Vagina (tissue), 2 donors: ENCODE measurements at regions not wholly inside any gene's neighbourhood (a gene's known extent, or its start where the extent isn't known, plus 50 kb on each side); places are given as distances from the start of the nearest gene placed in this dataset.

Source experiments
- DNase-seq, 2 donors: peaks; one replicate each; pipeline ENCODE4 v3.0.0-alpha.2; 2017; ENCODE audit errors: extremely low spot score in 2 of 2
- H3K27ac ChIP-seq: fragments of 200-600 bp; sonication (generic); one replicate; pipeline ENCODE4 v1.5.1; 2019
- H3K27me3 ChIP-seq: fragments of 200-600 bp; sonication (generic); one replicate; pipeline ENCODE4 v1.5.1; 2019
- H3K36me3 ChIP-seq, 2 donors: fragments of 200-600 bp; sonication (generic); one replicate each; pipeline ENCODE4 v1.5.1; 2017 to 2019
- H3K4me1 ChIP-seq: fragments of 200-600 bp; sonication (generic); one replicate; pipeline ENCODE4 v1.5.1; 2019
- H3K4me3 ChIP-seq, 2 donors: fragments of 200-600 bp; sonication (generic); 1 replicate in 1 of 2; 2 replicates in 1 of 2; pipeline ENCODE4 v1.5.1; 2016 to 2019
- H3K9me3 ChIP-seq: fragments of 200-600 bp; sonication (generic); one replicate; pipeline ENCODE4 v1.5.1; 2019
- CTCF ChIP-seq, 3 experiments: fragments of 450-650 bp in 2 of 3; fragments of 200-600 bp in 1 of 3; sonication (generic) in 1 of 3; IDR thresholded peaks; one replicate each; pipeline ENCODE4 v1.5.1; 2017 to 2019; ENCODE audit warnings: antibody characterized with exemption in 3 of 3, mild to moderate bottlenecking in 2 of 3, moderate library complexity in 2 of 3
- POLR2A ChIP-seq, 2 donors: fragments of 450-650 bp; IDR thresholded peaks; one replicate each; pipeline ENCODE4 v1.6.1; 2017; ENCODE audit warnings: antibody characterized with exemption in 2 of 2, mild to moderate bottlenecking in 2 of 2, moderate library complexity in 2 of 2
- POLR2AphosphoS5 ChIP-seq, 2 donors: sonication (generic); formaldehyde crosslinking; IDR thresholded peaks; one replicate each; pipeline ENCODE4 v1.9.0; 2017; ENCODE audit warnings: antibody characterized with exemption in 2 of 2, mild to moderate bottlenecking in 2 of 2, low read depth in 1 of 2; ENCODE audit not compliant: insufficient read depth in 1 of 2
- intact Hi-C: fragments of 100-400 bp; cut with DNase I; formaldehyde crosslinking; loops from one replicate; pipeline ENCODE4 v1.15.1; 2023

GRCh38 chr3:88343264-88343663 is 193.5 kb downstream of the C3orf38 start:
- Histone ChIP-seq H3K27me3 (no peaks in the 10 kb centered on the region), H3K36me3 (no peaks in the 10 kb centered on the region), H3K27ac (no peak overlapping the region), H3K4me1 (no peaks in the 10 kb centered on the region), H3K4me3 (no peak overlapping the region), H3K9me3 (no peaks in the 10 kb centered on the region)
- TF ChIP-seq POLR2A (IDR thresholded peaks at IDR 0.05) = no peak
- TF ChIP-seq POLR2AphosphoS5 (IDR thresholded peaks at IDR 0.05; ENCODE audit: insufficient read depth in 1 of 2, low read depth in 1 of 2) = no peak
- TF ChIP-seq CTCF (IDR thresholded peaks at IDR 0.05) = no peak
- DNase-seq = no peak
- intact Hi-C loops = no loop called here

GRCh38 chr3:88346643-88347042 is 196.9 kb downstream of the C3orf38 start:
- TF ChIP-seq POLR2AphosphoS5 (IDR thresholded peaks at IDR 0.05; ENCODE audit: insufficient read depth in 1 of 2, low read depth in 1 of 2) (no peak), POLR2A (IDR thresholded peaks at IDR 0.05) (no peak), CTCF (IDR thresholded peaks at IDR 0.05) (no peak)
- no peaks in the 10 kb centered on the region for H3K4me1 ChIP-seq
- no peak for DNase-seq
- H3K27ac ChIP-seq = no peak overlapping the region
- H3K9me3 ChIP-seq = no peaks in the 10 kb centered on the region
- intact Hi-C loops = no loop called here
- no peaks in the 10 kb centered on the region for H3K27me3 ChIP-seq
- H3K4me3 ChIP-seq = no peak overlapping the region
- no peaks in the 10 kb centered on the region for H3K36me3 ChIP-seq

- TF ChIP-seq POLR2AphosphoS5 (IDR thresholded peaks at IDR 0.05; ENCODE audit: insufficient read depth in 1 of 2, low read depth in 1 of 2) = no peak
- no peak for TF ChIP-seq CTCF (IDR thresholded peaks at IDR 0.05)
- TF ChIP-seq POLR2A (IDR thresholded peaks at IDR 0.05) = no peak
- Histone ChIP-seq H3K9me3 (no peaks in the 10 kb centered on the region), H3K27ac (no peak overlapping the region), H3K27me3 (no peaks in the 10 kb centered on the region), H3K36me3 (no peaks in the 10 kb centered on the region), H3K4me1 (no peaks in the 10 kb centered on the region), H3K4me3 (no peak overlapping the region)
- intact Hi-C loops = no loop called here
- no peak for DNase-seq
Measured at GRCh38 chr3:88362428-88362827, 212.7 kb downstream of the C3orf38 start.

- no peak overlapping the region for H3K4me3 ChIP-seq
- no peaks in the 10 kb centered on the region for H3K4me1 ChIP-seq
- intact Hi-C loops = no loop called here
- H3K27me3 ChIP-seq = no peaks in the 10 kb centered on the region
- no peak for DNase-seq
- H3K36me3 ChIP-seq = no peaks in the 10 kb centered on the region
- no peak overlapping the region for H3K27ac ChIP-seq
- no peaks in the 10 kb centered on the region for H3K9me3 ChIP-seq
- TF ChIP-seq POLR2AphosphoS5 (IDR thresholded peaks at IDR 0.05; ENCODE audit: insufficient read depth in 1 of 2, low read depth in 1 of 2) (no peak), POLR2A (IDR thresholded peaks at IDR 0.05) (no peak), CTCF (IDR thresholded peaks at IDR 0.05) (no peak)
Measured at GRCh38 chr3:88364926-88365325, 215.2 kb downstream of the C3orf38 start.

GRCh38 chr3:88369337-88369736 is 219.6 kb downstream of the C3orf38 start:
- Histone ChIP-seq H3K36me3 (no peaks in the 10 kb centered on the region), H3K9me3 (no peaks in the 10 kb centered on the region), H3K27ac (no peak overlapping the region), H3K4me3 (no peak overlapping the region), H3K27me3 (no peaks in the 10 kb centered on the region), H3K4me1 (no peaks in the 10 kb centered on the region)
- TF ChIP-seq POLR2AphosphoS5 (IDR thresholded peaks at IDR 0.05; ENCODE audit: insufficient read depth in 1 of 2, low read depth in 1 of 2) = no peak
- no peak for TF ChIP-seq POLR2A (IDR thresholded peaks at IDR 0.05)
- no peak for TF ChIP-seq CTCF (IDR thresholded peaks at IDR 0.05)
- intact Hi-C loops = no loop called here
- DNase-seq = no peak
